Left renal cortex interstitium (tissue), 4 donors: ENCODE measurements at regions not wholly inside any gene's neighbourhood (a gene's known extent, or its start where the extent isn't known, plus 50 kb on each side); places are given as distances from the start of the nearest gene placed in this dataset.
"Not testable (repeated sequence)": the region's sequence is repeated elsewhere in the genome, so short reads cannot be mapped to it uniquely, and the experiment has no call there.

Experiments used
- DNase-seq, 4 donors: peaks; one replicate each; pipeline ENCODE4 v3.0.0-alpha.2; 2013; ENCODE audit warnings: low read depth in 4 of 4, low spot score in 2 of 4, missing footprints in 1 of 4

DNA sequence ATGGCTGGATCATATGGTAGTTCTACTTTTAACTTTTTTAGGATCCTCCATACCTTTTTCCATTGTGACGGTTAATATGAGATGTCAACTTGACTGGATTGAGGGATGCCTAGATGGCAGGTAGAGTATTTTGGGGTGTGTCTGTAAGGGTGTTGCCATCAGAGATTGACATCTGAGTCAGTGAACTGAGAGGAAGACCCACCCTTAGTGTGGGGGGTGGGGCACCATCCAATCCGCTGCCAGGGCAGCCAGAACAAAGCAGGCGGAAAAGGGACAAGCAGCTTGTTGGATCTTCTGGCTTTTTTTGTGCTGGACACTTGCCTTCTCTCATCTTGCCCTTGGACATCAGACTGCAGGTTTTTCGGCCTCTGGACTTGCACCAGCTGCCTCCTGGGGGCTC, 168.5 kb upstream of the CXCL13 start:
- DNase-seq: no peak

DNA sequence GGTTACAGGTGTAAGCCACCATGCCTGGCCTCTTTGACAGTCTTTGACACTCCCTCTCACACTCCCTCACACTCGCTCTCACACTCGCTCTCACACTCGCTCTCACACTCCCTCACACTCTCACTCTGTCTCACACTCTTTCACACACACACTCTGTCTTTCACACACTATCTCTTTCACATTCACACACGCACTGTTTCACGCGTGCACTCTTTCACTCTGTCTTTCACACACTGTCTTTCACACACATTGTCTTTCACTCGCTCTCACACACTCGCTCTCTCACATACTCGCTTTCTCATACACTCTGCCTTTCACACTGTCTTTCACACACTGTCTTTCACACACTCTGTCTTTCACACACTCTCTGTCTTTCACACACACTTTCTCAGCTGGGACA, 167.1 kb upstream of the CXCL13 start:
- no peak for DNase-seq

DNA sequence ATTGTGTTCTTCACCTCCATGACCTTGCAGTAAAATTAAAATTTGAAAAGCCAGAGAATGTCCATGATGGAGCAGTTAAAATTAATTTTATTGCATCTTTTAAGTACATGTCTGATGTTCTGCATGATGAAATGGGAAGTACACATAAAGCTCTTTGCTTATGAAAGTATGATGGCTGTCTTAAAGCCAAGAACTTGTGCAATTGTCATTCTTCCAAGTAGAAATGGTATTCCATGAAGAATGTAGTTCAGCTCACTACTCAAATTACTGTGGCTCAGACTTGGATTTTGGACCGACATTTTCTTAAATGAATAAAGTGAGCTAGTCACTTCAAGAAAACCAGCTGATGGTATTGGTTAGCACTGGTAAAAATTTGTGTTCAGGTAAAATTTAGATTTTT, 161.7 kb upstream of the CXCL13 start:
- no peak for DNase-seq

DNA sequence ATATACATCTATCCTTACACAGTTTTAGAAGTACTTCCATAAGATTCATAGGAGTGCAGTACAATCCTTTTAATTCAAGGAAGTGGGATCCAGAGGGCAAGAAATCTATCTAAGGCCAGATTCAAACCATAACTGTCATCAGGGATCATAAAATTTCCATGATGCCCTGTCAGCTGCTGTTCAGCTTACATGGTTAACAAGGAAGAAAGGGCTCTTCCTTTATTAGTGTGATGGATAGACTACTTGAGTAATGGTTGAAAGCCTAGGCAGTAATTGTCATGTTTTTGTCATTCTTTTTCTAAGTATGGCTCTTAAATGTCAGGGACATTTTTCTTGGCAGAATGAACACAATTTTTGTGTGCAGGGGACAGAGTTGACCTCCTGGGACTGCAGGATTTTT, 159.8 kb upstream of the CXCL13 start:
- no peak for DNase-seq

DNA sequence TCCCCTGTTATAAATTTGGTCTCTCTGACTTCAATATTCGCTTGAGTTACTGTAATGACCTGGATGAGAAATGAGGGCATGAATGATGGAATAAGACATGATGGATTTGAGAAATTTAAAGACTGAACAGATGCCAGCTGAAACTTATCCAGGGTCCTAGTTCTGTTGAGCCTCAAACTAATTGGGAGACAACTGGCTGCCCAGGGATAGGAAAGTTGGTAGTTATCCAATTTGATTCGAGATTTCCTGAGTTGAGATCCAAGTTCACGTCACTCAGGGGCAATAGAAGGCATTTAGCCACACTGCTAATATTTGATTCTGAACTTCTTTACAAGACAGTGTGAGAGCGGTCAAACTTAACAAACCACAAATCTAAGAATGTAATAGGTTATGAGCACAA, 159.0 kb upstream of the CXCL13 start:
- no peak for DNase-seq

DNA sequence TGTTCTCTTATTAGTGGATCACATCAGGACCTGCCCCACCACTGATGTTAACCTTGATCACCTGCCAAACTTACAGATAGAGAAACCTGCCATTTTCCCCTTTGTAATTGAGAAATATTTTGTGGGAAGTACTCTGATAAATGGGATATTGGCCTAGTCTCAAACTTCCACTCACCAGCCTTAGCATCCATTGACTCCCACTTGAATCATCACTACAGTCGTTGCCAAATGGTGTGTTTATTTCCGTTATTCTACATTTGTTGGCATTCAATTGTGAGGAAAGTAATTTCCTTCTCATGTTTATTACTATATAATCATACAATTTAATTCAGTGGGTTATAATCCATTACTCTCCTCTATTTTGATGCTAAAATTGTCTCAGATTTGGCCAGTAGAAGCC, 156.4 kb upstream of the CXCL13 start:
- no peak for DNase-seq

DNA sequence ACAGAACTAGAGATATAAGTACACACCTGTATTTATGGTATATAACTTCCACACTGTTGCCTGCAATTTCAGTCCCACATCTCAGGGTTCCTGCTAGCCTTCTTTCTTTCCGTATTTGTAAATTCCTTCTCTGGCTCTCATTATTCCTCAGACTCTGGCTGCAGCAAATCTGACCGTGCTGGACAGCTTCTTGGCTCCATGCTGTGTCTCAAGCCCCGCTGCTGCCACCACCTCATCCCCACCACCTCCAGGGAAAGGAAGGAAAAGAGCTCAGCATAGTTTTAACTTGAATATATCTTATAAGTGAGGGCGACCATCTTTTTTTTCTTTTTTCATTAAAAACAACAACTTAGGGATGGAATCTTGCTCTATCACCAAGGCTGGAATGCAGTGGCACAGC, 155.6 kb upstream of the CXCL13 start:
- DNase-seq: no peak

DNA sequence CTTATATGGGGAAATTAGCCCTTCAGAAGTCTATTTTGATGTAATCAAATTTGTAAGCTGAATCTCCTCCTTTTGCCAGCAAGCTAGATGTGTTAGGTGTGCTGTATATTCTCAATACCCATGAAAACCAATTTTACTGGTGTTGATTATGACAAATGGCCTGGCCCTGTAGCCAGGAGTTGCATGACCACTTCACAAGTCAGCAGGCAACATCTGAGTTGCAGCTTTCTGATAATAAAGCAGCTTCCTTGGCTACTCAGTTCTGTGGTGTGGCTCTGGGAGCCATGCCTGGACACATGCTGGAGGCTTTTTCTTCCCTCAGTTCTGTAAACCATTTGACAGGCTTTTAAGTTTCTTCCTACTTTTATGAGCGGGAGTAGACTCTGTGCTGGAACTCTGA, 154.1 kb upstream of the CXCL13 start:
- no peak for DNase-seq

DNA sequence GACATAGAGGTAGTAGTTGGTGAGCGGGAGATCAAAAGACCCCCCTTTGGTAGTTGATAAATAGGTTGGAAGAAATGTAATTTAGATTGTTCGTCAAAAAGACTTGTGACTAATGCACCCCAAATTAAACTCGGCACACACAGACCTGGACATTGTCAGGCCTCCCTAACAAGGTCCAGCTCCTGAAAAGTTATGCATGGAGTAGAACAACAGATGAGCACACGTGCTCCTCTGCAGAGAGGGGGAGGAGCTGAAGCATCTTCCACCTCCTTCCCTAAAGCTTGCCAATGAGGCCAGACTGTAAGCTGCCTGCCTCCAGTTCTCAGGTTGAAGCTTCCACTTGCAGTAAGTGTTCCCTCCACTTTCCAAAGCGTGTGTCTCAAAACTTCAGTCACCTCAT, 153.5 kb upstream of the CXCL13 start:
- not testable (repeated sequence) for DNase-seq

DNA sequence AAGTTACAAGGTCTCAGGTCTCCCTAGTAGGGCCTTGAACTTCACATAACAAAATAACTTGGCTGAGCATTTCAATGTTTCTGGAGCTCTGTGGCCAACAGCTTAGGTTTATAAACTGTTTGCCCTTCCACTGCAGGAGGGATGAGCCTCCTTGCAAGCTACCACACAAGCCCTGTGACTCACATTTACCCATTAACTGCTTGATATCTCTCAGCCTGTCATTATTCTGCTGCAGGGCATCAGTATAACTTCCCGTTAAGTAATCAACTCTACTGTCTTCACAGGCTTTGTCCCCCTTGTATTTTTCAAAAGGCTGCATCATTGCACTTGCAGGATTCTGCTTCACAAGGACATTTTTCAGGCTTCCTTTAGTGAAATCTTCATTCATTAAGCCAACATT, 151.7 kb upstream of the CXCL13 start:
- DNase-seq: no peak

DNA sequence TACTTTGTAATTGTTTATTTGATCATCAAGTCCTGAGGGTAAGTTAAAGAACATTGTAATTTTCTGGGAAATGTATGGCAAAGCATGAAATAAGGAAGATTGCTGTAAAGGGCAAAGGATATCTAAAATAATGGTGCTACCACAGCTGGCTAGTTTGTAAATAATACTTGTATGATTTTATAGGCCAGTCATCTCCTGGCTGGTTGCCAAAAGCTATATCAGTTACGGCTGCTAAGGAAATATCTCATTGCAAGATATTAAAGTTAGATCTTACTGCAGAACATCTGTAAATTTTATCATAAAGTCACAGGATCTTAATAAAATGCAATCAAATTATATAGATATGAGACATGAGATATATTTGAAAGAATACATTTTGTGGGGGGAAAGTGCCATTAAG, 150.8 kb upstream of the CXCL13 start:
- no peak for DNase-seq

DNA sequence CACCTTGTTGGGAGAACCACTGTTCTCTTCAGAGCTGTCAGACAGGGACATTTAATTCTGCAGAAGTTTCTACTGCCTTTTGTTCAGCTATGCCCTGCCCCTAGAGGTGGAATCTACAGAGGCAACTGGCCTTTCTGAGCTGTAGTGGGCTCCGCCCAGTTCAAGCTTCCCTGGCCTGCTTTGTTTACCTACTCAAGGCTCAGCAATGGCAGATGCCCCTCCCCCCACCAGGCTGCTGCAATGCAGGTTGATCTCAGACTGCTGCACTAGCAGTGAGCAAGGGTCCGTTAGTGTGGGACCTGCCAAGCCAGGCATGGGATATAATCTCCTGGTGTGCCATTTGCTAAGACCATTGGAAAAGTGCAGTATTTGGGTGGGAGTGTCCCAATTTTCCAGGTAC, 141.5 kb upstream of the CXCL13 start:
- DNase-seq: not testable (repeated sequence)

DNA sequence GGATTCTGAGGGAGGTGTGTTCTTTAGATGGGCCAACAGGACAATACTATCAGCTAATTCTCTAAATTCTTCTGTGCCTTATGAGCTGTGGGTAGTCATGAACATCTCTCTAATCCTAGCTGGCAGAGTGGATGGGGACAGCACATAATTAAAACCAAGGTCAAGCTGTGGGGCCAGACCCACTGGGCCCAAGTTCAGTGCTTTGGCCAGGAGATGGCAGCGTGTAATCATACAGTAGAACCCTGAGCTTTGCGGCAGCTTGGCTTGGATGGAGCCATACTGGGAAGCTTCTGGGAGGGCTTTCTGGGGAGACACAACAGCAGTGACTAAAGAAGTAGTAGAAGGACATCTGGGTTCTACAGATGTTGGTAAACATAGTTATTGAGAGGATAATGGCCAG, 140.3 kb upstream of the CXCL13 start:
- no peak for DNase-seq

DNA sequence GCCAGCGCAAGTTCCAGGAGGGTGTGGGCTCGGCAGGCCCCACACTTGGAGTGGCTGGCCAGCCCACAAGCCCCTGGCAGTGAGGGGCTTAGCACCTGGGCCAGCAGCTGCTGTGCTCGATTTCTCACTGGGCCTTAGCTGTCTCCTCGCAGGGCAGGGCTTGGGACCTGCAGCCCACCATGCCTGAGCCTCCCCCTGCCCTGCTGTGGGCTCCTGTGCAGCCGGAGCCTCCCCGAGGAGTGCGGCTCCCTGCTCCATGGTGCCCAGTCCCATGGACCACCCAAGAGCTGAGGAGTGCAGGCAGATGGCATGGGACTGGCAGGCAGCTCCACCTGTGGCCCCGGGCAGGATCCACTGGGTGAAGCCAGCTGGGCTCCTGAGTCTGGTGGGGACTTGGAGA, 139.2 kb upstream of the CXCL13 start:
- DNase-seq: no peak

DNA sequence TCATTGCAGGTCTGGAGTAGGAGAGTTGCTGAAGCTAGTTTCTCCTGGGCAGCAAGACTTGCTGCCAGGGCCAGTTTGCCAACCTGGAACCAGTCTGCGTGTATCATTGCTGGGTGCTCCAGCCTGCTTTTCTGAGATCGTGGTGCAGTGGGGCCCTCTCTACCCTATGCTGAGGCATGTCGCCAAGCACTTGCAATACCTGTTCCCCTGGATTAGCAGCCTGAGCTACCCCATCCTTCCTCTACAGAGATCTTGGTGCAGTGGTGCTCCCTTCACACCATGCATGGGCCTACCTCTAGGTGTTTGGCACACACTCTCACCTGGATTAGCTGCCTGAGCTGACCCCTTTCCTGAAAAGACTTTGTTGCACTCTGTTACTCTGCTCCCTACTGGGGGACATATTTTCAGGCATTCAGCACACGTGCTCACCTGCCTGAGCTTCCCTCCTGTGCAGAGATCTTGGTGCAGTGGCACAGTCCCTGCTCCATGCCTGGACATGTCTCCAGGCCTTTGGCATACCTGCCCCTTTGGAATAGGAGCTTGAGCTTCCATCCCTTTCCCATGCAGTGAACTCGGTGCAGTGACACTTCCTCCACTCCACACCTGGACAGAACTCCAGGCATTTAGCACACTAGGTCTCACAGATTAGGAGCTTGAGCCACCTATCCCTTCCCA, 133.7 kb upstream of the CXCL13 start:
- no peak for DNase-seq

DNA sequence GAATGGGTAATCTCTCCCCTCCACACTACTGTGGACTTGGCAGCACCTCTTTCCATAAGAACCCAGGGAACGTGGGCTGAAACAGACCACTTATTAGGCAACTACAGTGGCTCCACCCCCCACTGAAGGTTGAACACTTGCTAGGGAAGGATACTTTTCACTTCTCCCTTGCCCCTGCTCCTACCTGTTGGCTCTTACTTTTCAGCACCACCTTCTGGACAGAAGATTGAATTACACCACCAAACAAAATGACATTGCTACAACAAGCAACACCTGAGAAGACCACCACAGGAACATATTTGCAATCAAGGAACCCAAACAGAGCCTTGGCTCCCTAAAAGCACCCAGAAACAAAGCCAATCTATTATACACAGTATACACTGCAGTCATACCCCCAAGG, 132.1 kb upstream of the CXCL13 start:
- no peak for DNase-seq

DNA sequence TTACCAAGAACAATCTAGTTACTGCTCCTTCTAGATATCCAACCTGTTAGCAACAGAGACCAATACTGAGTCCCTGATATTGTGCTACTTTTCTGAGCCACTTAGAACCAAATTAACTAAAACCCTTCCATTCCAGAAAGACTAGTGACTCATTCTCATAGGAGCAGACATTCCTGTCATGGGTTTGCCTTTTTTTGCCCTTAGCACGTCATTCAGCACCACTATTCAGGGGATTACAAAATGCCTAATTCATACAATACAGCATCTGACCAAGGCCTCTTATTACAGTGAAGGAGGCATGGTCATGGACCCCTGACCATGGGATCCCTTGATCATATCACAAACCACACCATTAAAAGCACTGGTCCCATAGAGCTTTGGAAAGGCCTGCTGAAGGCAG, 123.8 kb upstream of the CXCL13 start:
- no peak for DNase-seq

DNA sequence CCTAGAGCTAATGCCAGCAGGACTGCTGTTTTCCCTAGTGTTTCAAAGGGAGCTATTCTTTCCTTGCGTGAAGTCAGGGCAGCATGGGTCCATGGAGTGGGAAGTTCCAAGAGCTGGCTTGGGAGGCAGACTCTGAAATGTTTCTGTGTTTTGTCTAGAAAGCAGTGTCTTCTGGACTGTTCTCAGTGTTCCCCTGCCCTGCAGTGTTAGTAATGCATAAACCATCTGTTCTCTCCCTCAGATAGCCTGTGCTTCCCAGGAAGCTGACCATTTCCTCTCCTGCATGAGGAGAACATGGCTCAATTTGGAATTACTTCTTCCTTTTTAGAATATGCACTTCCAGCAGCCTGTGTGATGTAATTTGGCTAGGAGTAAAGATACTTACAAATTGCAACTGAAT, 116.7 kb upstream of the CXCL13 start:
- DNase-seq: no peak

DNA sequence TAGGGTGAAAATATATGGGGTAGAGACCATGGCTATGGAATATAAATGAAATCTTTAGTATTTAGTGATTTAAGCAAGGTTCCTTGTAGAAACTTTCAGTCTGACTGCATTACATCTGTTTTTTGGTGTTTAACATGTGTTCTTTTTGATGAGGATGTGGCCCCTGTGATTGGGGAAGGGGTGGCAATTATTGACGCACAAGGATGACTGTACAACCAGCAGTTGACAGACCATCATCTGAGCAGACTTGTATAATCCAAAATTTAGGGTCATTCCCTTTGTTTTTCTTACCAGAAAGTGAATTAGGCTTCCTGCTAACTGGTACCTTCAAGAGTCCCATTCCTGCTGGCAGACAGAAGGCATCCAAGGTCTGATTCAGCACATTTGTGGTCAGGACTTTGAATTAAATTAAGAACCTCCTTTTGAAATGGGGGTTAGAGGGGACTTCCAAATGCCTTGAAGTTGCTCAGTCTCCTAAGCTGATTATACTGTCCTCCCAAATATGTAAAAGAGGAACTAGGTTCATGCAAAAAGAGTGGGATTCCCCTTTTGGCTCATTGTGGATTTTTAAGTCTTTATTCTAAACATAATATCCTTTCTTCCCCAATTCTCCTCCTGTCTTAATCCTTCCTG, 112.4 kb upstream of the CXCL13 start:
- no peak for DNase-seq

DNA sequence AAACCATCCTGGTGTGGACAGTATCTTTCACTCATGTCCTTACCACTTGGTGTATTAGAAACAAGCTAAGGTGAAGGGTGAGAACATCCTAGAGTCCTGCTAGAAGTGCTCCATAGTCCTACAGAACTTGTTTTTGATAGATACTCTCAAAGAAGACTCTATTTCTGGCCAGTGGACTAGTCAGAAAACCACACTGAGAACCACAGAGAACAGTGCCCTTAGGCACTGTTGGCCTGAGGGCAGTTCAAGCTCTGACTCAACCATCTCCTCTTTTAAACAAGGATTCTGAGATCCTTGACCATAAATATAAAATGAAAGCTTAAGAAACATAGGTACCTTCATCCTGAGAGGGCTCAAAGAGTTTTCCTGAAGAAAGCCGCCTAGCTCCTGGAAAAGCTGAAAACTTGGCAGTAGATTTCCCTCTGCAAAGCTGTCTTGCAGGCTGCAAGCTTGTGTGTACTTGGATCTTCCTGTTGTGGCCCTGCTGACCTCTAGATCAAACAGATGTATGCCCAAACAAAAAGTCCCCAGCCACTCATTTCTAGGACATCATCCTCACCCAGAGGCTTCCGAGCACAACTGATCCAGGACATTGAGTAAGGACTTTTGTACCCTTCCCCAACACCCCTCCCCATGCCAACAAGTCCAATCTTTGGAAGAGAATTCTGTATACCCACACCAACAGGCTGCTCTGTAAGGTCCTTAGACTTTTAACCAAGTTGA, 111.6 kb upstream of the CXCL13 start:
- no peak for DNase-seq

DNA sequence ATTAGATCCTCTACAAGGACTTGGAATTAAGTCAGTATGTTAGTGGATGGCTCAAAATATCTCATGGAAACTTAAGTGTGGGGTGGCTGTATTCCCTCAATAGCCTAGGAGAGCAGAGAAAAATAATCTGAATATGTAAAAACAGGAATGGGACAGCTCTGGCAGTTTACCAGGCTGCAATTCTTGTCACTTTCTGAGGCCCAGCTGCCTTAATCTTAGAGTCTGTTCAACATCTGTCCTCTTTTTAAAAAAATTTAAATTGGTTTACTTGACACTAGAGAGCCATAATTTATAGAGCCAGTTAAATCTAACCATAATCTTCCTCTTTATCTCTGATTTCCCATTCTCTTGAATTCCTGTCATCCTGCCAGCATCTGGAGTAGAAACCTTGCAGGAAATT, 109.2 kb upstream of the CXCL13 start:
- DNase-seq: no peak

DNA sequence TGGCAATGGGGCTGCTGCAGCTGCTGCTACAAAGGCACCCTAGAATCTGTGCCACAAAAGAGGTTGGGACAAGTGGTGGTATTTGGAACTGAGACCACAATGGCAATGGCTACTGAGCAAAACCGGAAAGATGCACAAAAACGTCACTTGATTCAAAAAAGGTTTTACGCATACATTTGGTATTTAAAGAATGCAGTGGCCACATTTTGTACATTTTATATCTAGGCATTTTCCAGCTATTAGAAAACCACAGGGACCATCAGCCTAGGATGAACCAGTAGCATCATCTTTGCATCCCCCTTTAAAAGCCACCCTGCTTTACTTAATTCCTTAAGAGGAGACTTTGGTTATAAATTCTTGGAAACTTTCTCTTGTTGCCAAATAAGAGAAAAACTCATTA, 104.8 kb upstream of the CXCL13 start:
- DNase-seq: no peak
